OCI-LY7 (cell line): ENCODE measurements at regions not wholly inside any gene's neighbourhood (a gene's known extent, or its start where the extent isn't known, plus 50 kb on each side); places are given as distances from the start of the nearest gene placed in this dataset.
"Not testable (repeated sequence)": the region's sequence is repeated elsewhere in the genome, so short reads cannot be mapped to it uniquely, and the experiment has no call there.

Experiments used
- BruUV-seq: library from RNA; stranded (reverse); fragments of 400-500 nt; replicated peaks from 2 replicates; lab custom pipeline; 2021; lab: Mats Ljungman, UMichigan
- CTCF ChIA-PET: fragments of 300-600 bp; sonication (Branson Sonifier 250); formaldehyde crosslinking; loops from one replicate; lab custom pipeline; 2022; ENCODE audit warnings: antibody characterized with exemption; ENCODE audit not compliant: unreplicated experiment; lab: Charles Lee
- POLR2A ChIA-PET: fragments of 300-600 bp; sonication (Branson Sonifier 250); formaldehyde crosslinking; loops from one replicate; lab custom pipeline; 2022; ENCODE audit warnings: antibody characterized with exemption; lab: Charles Lee
- DNase-seq: peaks from one replicate; pipeline ENCODE4 v3.0.0-alpha.2; 2015; ENCODE audit warnings: low spot score
- H2AFZ ChIP-seq: fragments of 200-600 bp; sonication (generic), shearing (Covaris generic); 2 replicates; pipeline ENCODE4 v1.6.1; 2014; ENCODE audit warnings: mild to moderate bottlenecking, antibody characterized with exemption, low read length, moderate library complexity
- H3K27ac ChIP-seq: fragments of 200-600 bp; sonication (generic); 2 replicates; pipeline ENCODE4 v1.5.1; 2014; ENCODE audit warnings: mixed run types, low read depth, mild to moderate bottlenecking, moderate library complexity, low read length, inconsistent platforms; ENCODE audit not compliant: poor library complexity, severe bottlenecking
- H3K36me3 ChIP-seq: fragments of 200-600 bp; sonication (generic); 2 replicates; pipeline ENCODE4 v1.6.1; 2014; ENCODE audit warnings: mild to moderate bottlenecking, antibody characterized with exemption, low read length, moderate library complexity, mixed read lengths; ENCODE audit not compliant: insufficient read depth
- H3K4me1 ChIP-seq: fragments of 200-600 bp; sonication (generic); 2 replicates; pipeline ENCODE4 v1.5.1; 2014; ENCODE audit warnings: mild to moderate bottlenecking, low read length; ENCODE audit not compliant: insufficient read depth, poor library complexity, severe bottlenecking
- H3K4me2 ChIP-seq: fragments of 200-600 bp; sonication (generic); 2 replicates; pipeline ENCODE4 v1.6.1; 2014; ENCODE audit warnings: mild to moderate bottlenecking, low read length
- H3K4me3 ChIP-seq: fragments of 200-600 bp; sonication (generic); 2 replicates; pipeline ENCODE4 v1.5.1; 2014; ENCODE audit warnings: mild to moderate bottlenecking, low read depth, low read length; ENCODE audit not compliant: poor library complexity, severe bottlenecking
- H3K79me2 ChIP-seq: fragments of 200-600 bp; sonication (generic); 2 replicates; pipeline ENCODE4 v1.6.1; 2016; ENCODE audit warnings: low read depth, mild to moderate bottlenecking, low read length, moderate library complexity, mixed read lengths; ENCODE audit not compliant: insufficient read depth
- H3K9me2 ChIP-seq: fragments of 200-600 bp; sonication (generic); 2 replicates; pipeline ENCODE4 v1.6.1; 2016; ENCODE audit warnings: mild to moderate bottlenecking, low read length, mixed read lengths; ENCODE audit not compliant: insufficient read depth
- H3K9me3 ChIP-seq: fragments of 200-600 bp; sonication (generic); 2 replicates; pipeline ENCODE4 v1.6.1; 2014; ENCODE audit warnings: mild to moderate bottlenecking, mixed run types, low read length, mixed read lengths
- H4K20me1 ChIP-seq: fragments of 200-600 bp; sonication (generic); 2 replicates; pipeline ENCODE4 v1.6.1; 2014; ENCODE audit warnings: mild to moderate bottlenecking, antibody characterized with exemption, low read length, moderate library complexity, mixed read lengths; ENCODE audit not compliant: insufficient read depth
- EZH2phosphoT487 ChIP-seq: fragments of 200-600 bp; sonication (generic); IDR thresholded peaks from 2 replicates; pipeline ENCODE4 v1.6.1; 2018; ENCODE audit warnings: low read depth, borderline replicate concordance, mild to moderate bottlenecking, mixed run types, antibody characterized with exemption, low read length, moderate library complexity, mixed read lengths
- intact Hi-C: fragments of 100-400 bp; cut with micrococcal nuclease; formaldehyde crosslinking; loops from one replicate; pipeline ENCODE4 v1.10.0; 2022; ENCODE audit not compliant: unreplicated experiment
- TF ChIP-seq, protein P1 (sequence below): fragments of 200-600 bp; sonication (generic); conservative IDR thresholded peaks from 2 replicates; pipeline ENCODE4 v1.5.1; 2014; ENCODE audit warnings: mild to moderate bottlenecking, antibody characterized with exemption, low read length, moderate library complexity, mixed read lengths

DNA sequence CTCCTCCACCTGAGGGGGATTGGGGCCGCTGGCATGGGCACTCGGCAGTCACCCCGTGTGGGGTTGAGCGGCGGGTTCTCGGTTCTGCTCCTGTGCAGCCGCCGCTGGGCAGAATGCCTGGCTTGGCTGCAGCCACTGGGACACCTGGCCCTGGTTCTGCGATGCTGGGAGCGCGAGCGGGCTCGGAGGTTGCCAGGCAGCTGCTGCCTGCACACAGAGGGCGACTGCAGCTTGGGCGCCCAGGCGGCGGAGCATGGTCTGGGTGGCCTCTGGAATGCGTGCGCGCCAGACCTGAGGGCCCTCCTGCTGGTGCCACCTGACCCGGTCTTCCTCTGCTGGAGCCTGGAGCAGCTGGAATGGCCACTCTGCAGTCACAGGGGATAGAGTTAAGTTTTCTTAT is 85.1 kb upstream of the CCDC180 start:
- DNase-seq, intact Hi-C loops, H3K4me3 ChIP-seq, H3K27ac ChIP-seq, H2AFZ ChIP-seq, BruUV-seq, H3K79me2 ChIP-seq, CTCF ChIA-PET, H3K36me3 ChIP-seq, POLR2A ChIA-PET, H3K4me2 ChIP-seq, H3K4me1 ChIP-seq, H3K9me2 ChIP-seq, H3K9me3 ChIP-seq, H4K20me1 ChIP-seq: not testable (repeated sequence)

DNA sequence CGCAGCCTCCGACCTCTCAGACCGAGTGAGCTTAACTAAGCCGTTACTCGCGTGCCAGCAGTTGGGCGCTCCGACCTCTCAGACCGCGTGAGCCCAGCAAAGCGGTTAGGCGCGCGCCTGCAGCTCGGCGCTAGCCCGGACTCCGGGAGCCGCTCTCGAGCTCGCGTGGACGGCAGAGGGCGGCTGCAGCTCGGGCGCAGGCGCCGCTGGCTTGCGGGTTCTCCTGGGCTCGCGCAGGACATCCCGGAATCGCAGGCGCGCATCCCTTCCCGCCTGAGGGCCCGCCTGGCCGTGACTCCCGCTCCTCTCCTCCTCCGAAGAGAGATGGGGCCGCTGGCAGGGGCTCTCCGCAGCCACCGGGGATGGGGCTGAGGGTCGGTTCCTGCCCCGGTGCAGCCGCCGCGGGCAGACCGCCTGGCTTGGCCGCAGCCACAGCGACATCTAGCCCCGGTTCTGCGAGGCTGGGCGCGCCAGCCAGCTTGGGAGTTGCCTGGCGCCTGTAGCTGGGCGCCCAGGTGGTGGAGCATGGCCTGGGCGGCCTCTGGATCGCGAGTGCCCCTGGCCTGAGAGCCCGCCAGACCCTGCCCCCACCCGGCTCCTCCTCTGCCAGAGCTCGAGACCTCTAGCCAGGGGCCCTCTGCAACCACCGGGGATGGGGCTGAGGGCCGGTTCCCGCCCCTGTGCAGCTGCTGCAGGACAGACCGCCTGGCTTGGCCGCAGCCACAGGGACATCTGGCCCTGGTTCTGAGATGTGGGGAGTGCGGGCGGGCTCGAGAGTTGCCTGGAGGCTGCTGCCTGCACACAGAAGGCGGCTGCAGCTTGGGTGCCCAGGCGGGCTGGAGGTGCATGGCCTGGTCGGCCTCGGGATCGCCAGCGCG is 85.7 kb upstream of the CCDC180 start:
- H2AFZ ChIP-seq, DNase-seq, BruUV-seq, H3K4me3 ChIP-seq, H3K27ac ChIP-seq, intact Hi-C loops, H3K4me2 ChIP-seq, H3K9me3 ChIP-seq, H4K20me1 ChIP-seq, CTCF ChIA-PET, POLR2A ChIA-PET, H3K9me2 ChIP-seq, H3K36me3 ChIP-seq, H3K4me1 ChIP-seq, H3K79me2 ChIP-seq: not testable (repeated sequence)

DNA sequence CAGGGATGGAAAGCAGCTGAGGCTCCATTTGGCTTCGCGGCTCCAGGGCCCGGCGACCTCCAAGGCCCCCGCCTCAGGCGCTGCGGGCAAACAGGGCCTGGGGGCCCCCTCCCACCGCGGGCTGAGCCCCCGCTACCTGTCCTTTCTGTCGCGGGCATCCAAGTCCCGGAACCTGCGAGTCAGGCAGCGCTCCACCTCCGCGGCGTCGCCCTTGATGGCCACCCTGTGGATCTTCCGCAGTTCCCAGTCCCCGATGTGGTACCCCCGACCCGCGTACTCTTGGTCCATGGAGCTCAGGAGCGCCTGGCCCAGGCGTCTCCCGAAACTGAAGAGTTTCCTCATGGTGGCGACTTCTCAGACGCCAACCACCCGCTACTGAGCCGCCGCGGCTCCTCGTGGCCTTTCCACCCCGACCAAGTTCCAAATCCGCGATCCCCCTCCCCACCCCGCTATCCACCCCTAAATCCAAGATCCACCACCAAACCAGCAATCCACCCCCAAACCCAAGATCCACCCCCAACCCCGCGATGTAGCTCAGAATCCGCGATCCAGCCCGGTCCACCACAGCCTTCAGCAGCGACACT is 86.5 kb upstream of the CCDC180 start:
- no peak for DNase-seq
- no TSS peak for BruUV-seq
- TF ChIP-seq, protein P1, sequence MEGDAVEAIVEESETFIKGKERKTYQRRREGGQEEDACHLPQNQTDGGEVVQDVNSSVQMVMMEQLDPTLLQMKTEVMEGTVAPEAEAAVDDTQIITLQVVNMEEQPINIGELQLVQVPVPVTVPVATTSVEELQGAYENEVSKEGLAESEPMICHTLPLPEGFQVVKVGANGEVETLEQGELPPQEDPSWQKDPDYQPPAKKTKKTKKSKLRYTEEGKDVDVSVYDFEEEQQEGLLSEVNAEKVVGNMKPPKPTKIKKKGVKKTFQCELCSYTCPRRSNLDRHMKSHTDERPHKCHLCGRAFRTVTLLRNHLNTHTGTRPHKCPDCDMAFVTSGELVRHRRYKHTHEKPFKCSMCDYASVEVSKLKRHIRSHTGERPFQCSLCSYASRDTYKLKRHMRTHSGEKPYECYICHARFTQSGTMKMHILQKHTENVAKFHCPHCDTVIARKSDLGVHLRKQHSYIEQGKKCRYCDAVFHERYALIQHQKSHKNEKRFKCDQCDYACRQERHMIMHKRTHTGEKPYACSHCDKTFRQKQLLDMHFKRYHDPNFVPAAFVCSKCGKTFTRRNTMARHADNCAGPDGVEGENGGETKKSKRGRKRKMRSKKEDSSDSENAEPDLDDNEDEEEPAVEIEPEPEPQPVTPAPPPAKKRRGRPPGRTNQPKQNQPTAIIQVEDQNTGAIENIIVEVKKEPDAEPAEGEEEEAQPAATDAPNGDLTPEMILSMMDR, result no peak
- TF ChIP-seq EZH2phosphoT487, result no peak
- intact Hi-C loops, result no loop called here
- ChIA-PET POLR2A (interaction anchor here (0.6 kb wide), 1 partner anchor 169 kb away, joined by 4 read pairs; no protein-coding TSS in a partner anchor), CTCF (no interaction called here)
- no peaks in the 10 kb centered on the region for H3K9me2 ChIP-seq
- no peaks in the 10 kb centered on the region for H3K4me1 ChIP-seq
- H4K20me1 ChIP-seq, result no peaks in the 10 kb centered on the region
- no peaks in the 10 kb centered on the region for H3K9me3 ChIP-seq
- no peak overlapping the region for H2AFZ ChIP-seq
- no peak overlapping the region for H3K4me3 ChIP-seq
- no peaks in the 10 kb centered on the region for H3K36me3 ChIP-seq
- no peaks in the 10 kb centered on the region for H3K79me2 ChIP-seq
- H3K4me2 ChIP-seq, result no peak overlapping the region
- no peak overlapping the region for H3K27ac ChIP-seq

DNA sequence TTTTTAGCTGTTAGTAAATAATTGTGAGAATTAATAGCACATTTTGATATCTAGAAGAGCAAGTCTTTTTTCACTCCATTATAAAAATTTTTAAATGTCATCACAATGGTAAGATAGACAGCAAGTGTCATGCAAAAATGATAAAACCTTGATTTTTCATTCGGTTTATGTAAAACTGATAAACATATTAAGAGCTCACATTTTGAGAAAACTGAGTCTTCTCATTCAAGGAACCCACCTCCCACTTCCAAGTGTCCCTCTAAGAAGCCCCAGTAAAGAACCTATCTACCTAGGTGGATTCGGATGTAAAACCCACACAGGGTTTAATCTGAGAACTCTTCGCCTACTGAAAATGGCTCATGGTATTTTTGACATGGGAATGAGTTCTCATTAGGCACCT is 87.1 kb upstream of the CCDC180 start:
- H3K79me2 ChIP-seq, CTCF ChIA-PET, BruUV-seq, intact Hi-C loops, H3K4me3 ChIP-seq, H3K36me3 ChIP-seq, H3K4me2 ChIP-seq, H3K9me2 ChIP-seq, H4K20me1 ChIP-seq, H3K9me3 ChIP-seq, H3K27ac ChIP-seq, DNase-seq, H2AFZ ChIP-seq, H3K4me1 ChIP-seq: not testable (repeated sequence)
- POLR2A ChIA-PET, result interaction anchor here (0.6 kb wide), 1 partner anchor 168 kb away, joined by 4 read pairs; no protein-coding TSS in a partner anchor

DNA sequence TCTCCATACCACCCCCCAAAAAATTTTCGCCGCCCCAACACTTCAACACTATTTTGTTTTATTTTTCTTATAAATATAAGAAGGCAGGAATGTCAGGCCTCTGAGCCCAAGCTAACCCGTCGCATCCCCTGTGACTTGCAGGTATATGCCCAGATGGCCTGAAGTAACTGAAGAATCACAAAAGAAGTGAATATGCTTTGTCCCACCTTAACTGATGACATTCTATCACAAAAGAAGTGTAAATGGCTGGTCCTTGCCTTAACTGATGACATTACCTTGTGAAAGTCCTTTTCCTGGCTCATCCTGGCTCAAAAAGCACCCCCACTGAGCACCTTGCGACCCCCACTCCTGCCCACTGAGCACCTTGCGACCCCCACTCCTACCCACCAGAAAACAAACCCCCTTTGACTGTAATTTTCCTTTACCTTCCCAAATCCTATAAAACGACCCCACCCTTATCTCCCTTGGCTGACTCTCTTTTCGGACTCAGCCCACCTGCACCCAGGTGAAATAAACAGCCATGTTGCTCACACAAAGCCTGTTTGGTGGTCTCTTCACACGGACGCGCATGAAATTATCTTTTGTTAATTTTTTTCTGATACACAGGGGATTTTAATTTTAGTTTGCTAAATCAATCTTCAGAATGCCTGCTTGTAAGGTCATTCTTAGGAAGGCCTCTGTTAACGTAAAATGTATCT is 87.9 kb upstream of the CCDC180 start:
- H3K36me3 ChIP-seq, DNase-seq, H3K4me3 ChIP-seq, H2AFZ ChIP-seq, H4K20me1 ChIP-seq, BruUV-seq, POLR2A ChIA-PET, H3K4me1 ChIP-seq, H3K79me2 ChIP-seq, H3K27ac ChIP-seq, CTCF ChIA-PET, H3K4me2 ChIP-seq, H3K9me3 ChIP-seq, intact Hi-C loops, H3K9me2 ChIP-seq: not testable (repeated sequence)
